WI38 (cell line): ENCODE measurements at regions not wholly inside any gene's neighbourhood (a gene's known extent, or its start where the extent isn't known, plus 50 kb on each side); places are given as distances from the start of the nearest gene placed in this dataset.

ENCODE experiments used
- H3K4me3 ChIP-seq: 2 replicates; pipeline ENCODE4 v1.5.1; 2011; ENCODE audit warnings: low read depth, mild to moderate bottlenecking, control low read depth, low read length
- CTCF ChIP-seq: IDR thresholded peaks from 2 replicates; pipeline ENCODE4 v1.5.1; 2012; ENCODE audit warnings: low read depth, mild to moderate bottlenecking, control low read depth, low read length

GRCh38 chr12:97758586-97758985 is 296.0 kb downstream of the RMST start:
- no peak overlapping the region for H3K4me3 ChIP-seq
- TF ChIP-seq CTCF: no peak

GRCh38 chr12:97760601-97761000 is 298.0 kb downstream of the RMST start:
- H3K4me3 ChIP-seq: no peak overlapping the region
- no peak for TF ChIP-seq CTCF

GRCh38 chr12:97763113-97763512 is 300.5 kb downstream of the RMST start:
- H3K4me3 ChIP-seq: no peak overlapping the region
- no peak for TF ChIP-seq CTCF

GRCh38 chr12:97764700-97765099 is 302.1 kb downstream of the RMST start:
- TF ChIP-seq CTCF: no peak
- H3K4me3 ChIP-seq: no peak overlapping the region

GRCh38 chr12:97767347-97767746 is 304.7 kb downstream of the RMST start:
- TF ChIP-seq CTCF: no peak

GRCh38 chr12:97778111-97778510 is 315.5 kb downstream of the RMST start:
- no peak overlapping the region for H3K4me3 ChIP-seq
- TF ChIP-seq CTCF: no peak

More at GRCh38 chr12:97767347-97767746, 304.7 kb downstream of the RMST start:
- H3K4me3 ChIP-seq: no peak overlapping the region

- H3K4me3 ChIP-seq: no peak overlapping the region
- no peak for TF ChIP-seq CTCF
These were observed 318.7 kb downstream of the RMST start for GRCh38 chr12:97781342-97781741.
